Epithelial cell of esophagus (primary cell): ENCODE measurements at regions not wholly inside any gene's neighbourhood (a gene's known extent, or its start where the extent isn't known, plus 50 kb on each side); places are given as distances from the start of the nearest gene placed in this dataset.
A peak's percentile ranks its signal among the peaks of the same experiment; 100 is the strongest.

Source experiments
- DNase-seq: peaks from one replicate; pipeline ENCODE4 v3.0.0; 2010; ENCODE audit warnings: low read depth
- H3K4me3 ChIP-seq: 2 replicates; pipeline ENCODE4 v1.5.1; 2011; ENCODE audit warnings: mild to moderate bottlenecking, low read length, control low read depth
- CTCF ChIP-seq: IDR thresholded peaks from 2 replicates; pipeline ENCODE4 v1.5.1; 2011; ENCODE audit warnings: low read depth, mild to moderate bottlenecking, low read length, control low read depth, inconsistent platforms; ENCODE audit not compliant: insufficient read depth; ENCODE audit errors: missing control alignments

GRCh38 chr1:199399996-199400724, 627.4 kb upstream of the NR5A2 start:
- DNase-seq: no peak
- TF ChIP-seq CTCF: no peak
- no peak overlapping the region for H3K4me3 ChIP-seq

- no peak for TF ChIP-seq CTCF
- DNase-seq: no peak
Observed at GRCh38 chr1:199403531-199404116, 623.9 kb upstream of the NR5A2 start.

GRCh38 chr1:199404191-199404590, 623.3 kb upstream of the NR5A2 start:
- no peak overlapping the region for H3K4me3 ChIP-seq
- no peak for TF ChIP-seq CTCF
- peak; percentile 21 for DNase-seq

More at GRCh38 chr1:199403531-199404116, 623.9 kb upstream of the NR5A2 start:
- no peak overlapping the region for H3K4me3 ChIP-seq

- TF ChIP-seq CTCF: no peak
- no peak for DNase-seq
Observed at GRCh38 chr1:199404976-199405375, 622.5 kb upstream of the NR5A2 start.

GRCh38 chr1:199405634-199406196, 621.8 kb upstream of the NR5A2 start:
- no peak for TF ChIP-seq CTCF
- DNase-seq: no peak
- no peak overlapping the region for H3K4me3 ChIP-seq

More at GRCh38 chr1:199404976-199405375, 622.5 kb upstream of the NR5A2 start:
- no peak overlapping the region for H3K4me3 ChIP-seq

- no peak overlapping the region for H3K4me3 ChIP-seq
- DNase-seq: no peak
- TF ChIP-seq CTCF: no peak
Observed at GRCh38 chr1:199410462-199410861, 617.0 kb upstream of the NR5A2 start.
